ENCODE measurements at regions not wholly inside any gene's neighbourhood (a gene's known extent, or its start where the extent isn't known, plus 50 kb on each side); places are given as distances from the start of the nearest gene placed in this dataset.

DNA sequence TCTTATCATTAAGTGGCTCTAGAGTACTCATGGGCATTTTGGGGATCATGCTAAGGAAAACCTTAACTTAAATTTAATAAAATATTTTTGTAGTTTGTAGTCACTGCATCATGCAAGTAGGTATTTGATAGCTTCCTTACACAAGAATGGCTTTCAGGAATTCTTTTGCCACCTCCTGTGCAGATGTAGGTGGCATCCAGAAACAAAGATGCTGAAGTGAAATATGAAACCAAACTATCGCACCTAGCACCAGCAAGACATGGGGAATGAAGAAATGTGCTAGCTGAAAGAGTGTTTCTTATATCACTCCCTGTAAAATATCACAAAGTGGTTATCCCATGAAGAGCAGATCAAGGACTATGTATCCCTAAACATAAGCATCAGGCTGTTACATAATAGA is 924.5 kb upstream of the PRR20A start:
- DNase-seq (ENCODE audit: low read depth in 1 of 2, low spot score in 2 of 2), result no peak
- H3K27ac ChIP-seq, result no peak overlapping the region
- H3K4me3 ChIP-seq, result no peak overlapping the region
- no peaks in the 10 kb centered on the region for H3K27me3 ChIP-seq (replicated peaks)
- no peaks in the 10 kb centered on the region for H3K36me3 ChIP-seq
- H3K4me1 ChIP-seq (replicated peaks), result no peaks in the 10 kb centered on the region
- H3K9me3 ChIP-seq (replicated peaks), result no peaks in the 10 kb centered on the region

DNA sequence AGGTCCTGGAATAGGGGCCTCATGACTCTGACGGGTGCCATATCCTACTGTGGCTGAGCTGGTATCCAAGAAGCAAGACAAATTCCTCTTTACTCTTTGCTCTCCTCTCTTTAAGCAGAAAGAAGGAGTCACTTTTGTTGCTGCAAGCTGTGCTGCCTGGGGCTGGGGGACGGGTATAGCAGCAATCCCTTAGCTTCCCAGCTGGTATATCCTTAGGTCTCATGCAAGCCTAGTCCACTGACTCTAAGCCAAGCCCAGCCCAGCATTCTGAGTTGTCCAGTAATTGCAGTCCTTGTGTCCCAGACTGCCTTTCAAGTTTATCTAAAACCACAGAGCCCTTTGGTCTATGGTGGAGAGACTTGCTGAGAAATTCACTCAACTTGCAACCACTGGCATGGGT is 893.0 kb upstream of the PRR20A start:
- no peaks in the 10 kb centered on the region for H3K27me3 ChIP-seq (replicated peaks)
- H3K9me3 ChIP-seq (replicated peaks), result no peaks in the 10 kb centered on the region
- no peak for DNase-seq (ENCODE audit: low read depth in 1 of 2, low spot score in 2 of 2)
- no peak overlapping the region for H3K4me3 ChIP-seq
- H3K4me1 ChIP-seq (replicated peaks), result no peaks in the 10 kb centered on the region
- H3K36me3 ChIP-seq, result no peaks in the 10 kb centered on the region
- no peak overlapping the region for H3K27ac ChIP-seq

- Histone ChIP-seq H3K27me3 (replicated peaks) (no peaks in the 10 kb centered on the region), H3K4me1 (replicated peaks) (no peaks in the 10 kb centered on the region), H3K36me3 (no peaks in the 10 kb centered on the region), H3K9me3 (replicated peaks) (no peaks in the 10 kb centered on the region), H3K27ac (no peak overlapping the region), H3K4me3 (no peak overlapping the region)
- no peak for DNase-seq (ENCODE audit: low read depth in 1 of 2, low spot score in 2 of 2)
Measured at GRCh38 chr13:56271686-56272085, 869.0 kb upstream of the PRR20A start.

DNA sequence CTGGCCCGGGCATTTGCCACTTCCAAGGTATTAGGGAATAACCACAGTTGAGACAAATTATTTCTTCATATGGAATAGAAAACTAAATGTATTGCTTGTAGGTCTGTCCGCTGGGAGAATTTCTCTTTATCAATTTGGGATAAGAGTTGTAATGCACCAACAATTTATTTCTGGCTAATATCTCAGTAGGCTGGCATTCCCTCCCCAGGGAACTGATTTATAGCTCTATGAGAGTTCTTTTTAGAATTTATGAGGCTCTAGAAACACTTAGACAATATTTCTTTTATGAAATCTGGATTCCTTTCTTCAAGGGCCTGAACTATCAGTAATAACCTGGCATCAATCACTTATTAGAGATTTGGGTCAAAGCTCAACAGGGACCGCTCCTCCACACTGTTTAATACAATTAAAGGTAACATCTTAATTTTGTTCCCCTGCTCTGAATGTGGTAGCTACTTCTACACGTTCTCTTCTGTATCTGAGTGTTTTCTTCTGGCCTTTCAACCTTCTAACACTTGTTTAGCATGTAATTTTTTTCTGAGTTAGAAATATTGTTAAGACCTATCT is 857.4 kb upstream of the PRR20A start:
- DNase-seq (ENCODE audit: low read depth in 1 of 2, low spot score in 2 of 2), result no peak
- H3K4me3 ChIP-seq, result no peak overlapping the region
- 0 out of 2 replicates have a peak, but pooled peaks cover 2% of the 10 kb centered on the region for H3K9me3 ChIP-seq (replicated peaks)
- H3K4me1 ChIP-seq (replicated peaks), result no peaks in the 10 kb centered on the region
- H3K27me3 ChIP-seq (replicated peaks), result no peaks in the 10 kb centered on the region
- no peak overlapping the region for H3K27ac ChIP-seq
- no peaks in the 10 kb centered on the region for H3K36me3 ChIP-seq

DNA sequence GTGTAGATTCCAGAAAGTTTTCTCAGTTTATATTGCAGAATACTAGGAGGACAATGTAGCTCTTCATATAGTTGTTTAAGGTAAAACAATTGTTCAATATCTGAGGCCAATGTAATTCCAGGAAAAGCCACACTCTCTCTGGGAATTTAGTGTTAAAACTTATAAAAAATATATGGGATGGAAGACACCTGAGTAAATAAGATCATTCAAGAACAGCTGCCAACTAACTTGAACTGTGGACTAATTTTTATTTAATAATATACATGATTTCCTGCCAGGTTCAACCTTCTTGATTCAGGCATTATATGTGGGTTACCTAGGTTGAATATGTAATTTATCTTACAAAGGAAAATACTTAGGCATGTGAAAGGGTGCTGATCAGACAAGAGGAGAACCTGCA is 841.1 kb upstream of the PRR20A start:
- H3K4me1 ChIP-seq (replicated peaks), result no peaks in the 10 kb centered on the region
- H3K36me3 ChIP-seq, result no peaks in the 10 kb centered on the region
- no peak overlapping the region for H3K4me3 ChIP-seq
- no peak overlapping the region for H3K27ac ChIP-seq
- no peaks in the 10 kb centered on the region for H3K27me3 ChIP-seq (replicated peaks)
- no peak for DNase-seq (ENCODE audit: low read depth in 1 of 2, low spot score in 2 of 2)
- H3K9me3 ChIP-seq (replicated peaks), result no peaks in the 10 kb centered on the region

DNA sequence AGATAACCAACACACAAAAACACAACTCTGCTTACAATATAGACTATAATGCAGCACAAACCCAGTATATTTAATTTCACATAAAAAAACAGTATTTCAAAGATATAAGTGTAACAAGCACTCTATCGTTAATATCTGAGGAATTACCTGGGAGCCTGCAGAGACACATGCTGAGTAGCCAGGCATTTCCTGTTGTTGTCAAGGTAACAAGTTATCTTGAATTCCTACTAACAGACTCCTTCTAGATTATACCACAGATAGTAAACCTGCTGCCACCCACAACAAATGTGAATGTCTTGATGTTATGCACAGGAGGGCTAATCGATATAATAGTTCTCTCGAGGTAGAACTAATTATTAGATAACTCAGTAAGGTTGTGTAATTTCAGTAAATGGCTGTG is 826.0 kb upstream of the PRR20A start:
- no peak overlapping the region for H3K4me3 ChIP-seq
- H3K36me3 ChIP-seq, result no peaks in the 10 kb centered on the region
- H3K27me3 ChIP-seq (replicated peaks), result no peaks in the 10 kb centered on the region
- no peak overlapping the region for H3K27ac ChIP-seq
- no peaks in the 10 kb centered on the region for H3K9me3 ChIP-seq (replicated peaks)
- H3K4me1 ChIP-seq (replicated peaks), result no peaks in the 10 kb centered on the region
- DNase-seq (ENCODE audit: low read depth in 1 of 2, low spot score in 2 of 2), result no peak

DNA sequence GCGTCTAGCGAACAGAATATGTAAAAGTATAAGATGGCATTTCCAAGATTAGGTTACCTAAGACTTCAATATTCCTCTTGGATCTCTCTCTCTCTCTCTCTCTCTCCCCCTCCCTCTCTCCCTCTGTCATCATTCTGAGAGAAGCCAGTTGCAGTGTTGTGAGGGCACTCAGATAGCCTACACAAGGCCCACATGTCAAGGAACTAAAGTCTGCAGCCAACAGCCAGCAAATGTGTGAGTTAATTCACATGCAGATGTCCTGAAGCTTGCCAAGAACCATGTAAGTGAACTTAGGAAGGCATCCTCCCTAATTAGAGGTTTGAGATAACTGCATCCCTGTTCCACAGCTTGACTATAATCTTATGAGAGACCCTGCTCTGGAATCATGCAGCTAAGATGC is 822.9 kb upstream of the PRR20A start:
- no peak overlapping the region for H3K27ac ChIP-seq
- no peak for DNase-seq (ENCODE audit: low read depth in 1 of 2, low spot score in 2 of 2)
- H3K4me1 ChIP-seq (replicated peaks), result no peaks in the 10 kb centered on the region
- no peaks in the 10 kb centered on the region for H3K27me3 ChIP-seq (replicated peaks)
- no peaks in the 10 kb centered on the region for H3K9me3 ChIP-seq (replicated peaks)
- no peak overlapping the region for H3K4me3 ChIP-seq
- no peaks in the 10 kb centered on the region for H3K36me3 ChIP-seq

GRCh38 chr13:56332671-56333070 is 808.0 kb upstream of the PRR20A start:
- no peak overlapping the region for H3K27ac ChIP-seq
- H3K36me3 ChIP-seq, result no peaks in the 10 kb centered on the region
- DNase-seq (ENCODE audit: low read depth in 1 of 2, low spot score in 2 of 2), result no peak
- H3K4me3 ChIP-seq, result no peak overlapping the region
- H3K4me1 ChIP-seq (replicated peaks), result no peaks in the 10 kb centered on the region
- H3K27me3 ChIP-seq (replicated peaks), result no peaks in the 10 kb centered on the region
- no peaks in the 10 kb centered on the region for H3K9me3 ChIP-seq (replicated peaks)

GRCh38 chr13:56335775-56336174 is 804.9 kb upstream of the PRR20A start:
- Histone ChIP-seq H3K4me3 (no peak overlapping the region), H3K27ac (no peak overlapping the region), H3K36me3 (no peaks in the 10 kb centered on the region), H3K9me3 (replicated peaks) (no peaks in the 10 kb centered on the region), H3K27me3 (replicated peaks) (no peaks in the 10 kb centered on the region), H3K4me1 (replicated peaks) (no peaks in the 10 kb centered on the region)
- no peak for DNase-seq (ENCODE audit: low read depth in 1 of 2, low spot score in 2 of 2)

GRCh38 chr13:56338421-56338820 is 802.3 kb upstream of the PRR20A start:
- H3K4me1 ChIP-seq (replicated peaks), result no peaks in the 10 kb centered on the region
- H3K27ac ChIP-seq, result no peak overlapping the region
- no peaks in the 10 kb centered on the region for H3K27me3 ChIP-seq (replicated peaks)
- DNase-seq (ENCODE audit: low read depth in 1 of 2, low spot score in 2 of 2), result no peak
- H3K9me3 ChIP-seq (replicated peaks), result no peaks in the 10 kb centered on the region
- no peaks in the 10 kb centered on the region for H3K36me3 ChIP-seq
- H3K4me3 ChIP-seq, result no peak overlapping the region

- Histone ChIP-seq H3K4me1 (replicated peaks) (no peaks in the 10 kb centered on the region), H3K36me3 (no peaks in the 10 kb centered on the region), H3K9me3 (replicated peaks) (no peaks in the 10 kb centered on the region), H3K27ac (no peak overlapping the region), H3K27me3 (replicated peaks) (no peaks in the 10 kb centered on the region), H3K4me3 (no peak overlapping the region)
- no peak for DNase-seq (ENCODE audit: low read depth in 1 of 2, low spot score in 2 of 2)
Measured at GRCh38 chr13:56347014-56347413, 793.7 kb upstream of the PRR20A start.

DNA sequence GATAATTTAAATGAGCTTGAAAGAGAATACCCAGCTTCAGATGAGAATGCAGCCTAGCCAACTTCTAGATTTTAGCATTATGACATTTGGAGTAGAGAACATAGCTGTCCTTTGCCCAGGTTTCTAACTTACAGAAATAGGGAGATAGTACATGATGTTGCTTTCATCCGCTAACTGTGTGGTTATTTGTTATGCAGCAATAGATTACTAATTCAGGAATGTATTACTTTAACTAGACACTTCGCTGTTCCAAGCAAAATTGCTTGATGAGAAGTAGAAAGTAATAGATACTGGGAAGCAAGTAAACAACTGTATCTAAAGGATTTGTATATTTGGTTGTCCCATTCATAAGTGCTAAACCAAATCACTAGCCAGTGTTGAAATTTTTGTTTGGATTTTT is 790.9 kb upstream of the PRR20A start:
- no peak for DNase-seq (ENCODE audit: low read depth in 1 of 2, low spot score in 2 of 2)
- H3K4me3 ChIP-seq, result no peak overlapping the region
- H3K27ac ChIP-seq, result no peak overlapping the region
- no peaks in the 10 kb centered on the region for H3K27me3 ChIP-seq (replicated peaks)
- no peaks in the 10 kb centered on the region for H3K4me1 ChIP-seq (replicated peaks)
- no peaks in the 10 kb centered on the region for H3K36me3 ChIP-seq
- no peaks in the 10 kb centered on the region for H3K9me3 ChIP-seq (replicated peaks)

- Histone ChIP-seq H3K27ac (no peak overlapping the region), H3K4me1 (replicated peaks) (no peaks in the 10 kb centered on the region), H3K9me3 (replicated peaks) (no peaks in the 10 kb centered on the region), H3K27me3 (replicated peaks) (no peaks in the 10 kb centered on the region), H3K4me3 (no peak overlapping the region), H3K36me3 (no peaks in the 10 kb centered on the region)
- DNase-seq (ENCODE audit: low read depth in 1 of 2, low spot score in 2 of 2), result no peak
Measured at GRCh38 chr13:56351041-56351440, 789.7 kb upstream of the PRR20A start.

- no peak for DNase-seq (ENCODE audit: low read depth in 1 of 2, low spot score in 2 of 2)
- Histone ChIP-seq H3K4me3 (no peak overlapping the region), H3K4me1 (replicated peaks) (no peaks in the 10 kb centered on the region), H3K9me3 (replicated peaks) (no peaks in the 10 kb centered on the region), H3K36me3 (no peaks in the 10 kb centered on the region), H3K27me3 (replicated peaks) (no peaks in the 10 kb centered on the region), H3K27ac (no peak overlapping the region)
Measured at GRCh38 chr13:56352361-56352760, 788.4 kb upstream of the PRR20A start.

DNA sequence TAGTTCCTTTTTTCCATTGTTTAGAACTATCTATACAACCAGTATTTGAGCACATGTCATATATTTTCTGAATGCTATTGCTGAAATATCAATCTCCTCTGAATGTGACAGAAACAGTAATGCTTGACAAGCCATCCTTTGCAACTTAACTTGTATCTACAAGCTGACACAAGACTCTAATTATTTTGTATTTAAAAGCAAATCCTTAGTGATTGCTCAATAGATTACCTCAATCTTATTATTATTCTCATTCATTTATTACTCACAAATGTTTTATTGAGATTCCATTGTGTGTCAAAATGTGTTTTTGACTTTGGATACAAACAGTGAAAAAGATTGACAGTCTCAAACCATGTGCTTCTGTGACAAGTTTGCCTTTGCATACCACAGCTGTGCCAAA is 787.8 kb upstream of the PRR20A start:
- Histone ChIP-seq H3K36me3 (no peaks in the 10 kb centered on the region), H3K27me3 (replicated peaks) (no peaks in the 10 kb centered on the region), H3K4me3 (no peak overlapping the region), H3K4me1 (replicated peaks) (no peaks in the 10 kb centered on the region), H3K9me3 (replicated peaks) (no peaks in the 10 kb centered on the region), H3K27ac (no peak overlapping the region)
- DNase-seq (ENCODE audit: low read depth in 1 of 2, low spot score in 2 of 2), result no peak
